ENCODE measurements at regions not wholly inside any gene's neighbourhood (a gene's known extent, or its start where the extent isn't known, plus 50 kb on each side); places are given as distances from the start of the nearest gene placed in this dataset.
A peak's percentile ranks its signal among the peaks of the same experiment; 100 is the strongest.

- Histone ChIP-seq H3K36me3 (no peaks in the 10 kb centered on the region), H3K9me3 (no peaks in the 10 kb centered on the region), H3K27ac (no peak overlapping the region), H3K27me3 (no peaks in the 10 kb centered on the region), H3K4me1 (peaks cover 0 to 37% (median 0%) of the 10 kb centered on the region in 9 donors), H3K4me3 (no peak overlapping the region)
- 68 to 70% methylated on average over 3 of the region's 3 CpGs for WGBS, 2 donors
- ATAC-seq (no peak), DNase-seq (no peak)
- intact Hi-C loops (cut with DNase I): no loop called here
- no peak for TF ChIP-seq CTCF (IDR thresholded peaks at IDR 0.05)
Measured at GRCh38 chr13:48858122-48858902, 117.4 kb upstream of the FNDC3A start.

- no peak for DNase-seq
- H3K36me3 ChIP-seq: no peaks in the 10 kb centered on the region
- ATAC-seq: peak in 4 of 8 donors; percentile 46 to 74 (median 62)
- H3K4me3 ChIP-seq: no peak overlapping the region
- WGBS, 2 donors: 72 to 73% methylated on average over 3 of the region's 3 CpGs
- H3K27me3 ChIP-seq: no peaks in the 10 kb centered on the region
- no peak for TF ChIP-seq CTCF (IDR thresholded peaks at IDR 0.05)
- no peaks in the 10 kb centered on the region for H3K9me3 ChIP-seq
- H3K27ac ChIP-seq: peak overlapping the region in 1 of 10 donors; percentile 68
- intact Hi-C loops (cut with DNase I): no loop called here
- peaks cover 0 to 41% (median 0%) of the 10 kb centered on the region in 9 donors for H3K4me1 ChIP-seq
Measured at GRCh38 chr13:48859272-48860105, 116.2 kb upstream of the FNDC3A start.

GRCh38 chr13:48860364-48860763 is 115.3 kb upstream of the FNDC3A start:
- TF ChIP-seq CTCF (IDR thresholded peaks at IDR 0.05): no peak
- Histone ChIP-seq H3K27me3 (no peaks in the 10 kb centered on the region), H3K4me3 (no peak overlapping the region), H3K9me3 (no peaks in the 10 kb centered on the region), H3K27ac (peak overlapping the region in 1 of 10 donors; percentile 68), H3K36me3 (no peaks in the 10 kb centered on the region), H3K4me1 (peaks cover 0 to 41% (median 0%) of the 10 kb centered on the region in 9 donors)
- ATAC-seq (no peak), DNase-seq (no peak)
- intact Hi-C loops (cut with DNase I): no loop called here
- WGBS, 2 donors: 60 to 71% methylated on average over 1 of the region's 1 CpG

GRCh38 chr13:48862572-48862971 is 113.1 kb upstream of the FNDC3A start:
- DNase-seq (no peak), ATAC-seq (peak in 1 of 8 donors; percentile 31)
- Histone ChIP-seq H3K27ac (peak overlapping the region in 1 of 10 donors; percentile 59), H3K36me3 (no peaks in the 10 kb centered on the region), H3K4me3 (no peak overlapping the region), H3K4me1 (peaks cover 0 to 47% (median 0%) of the 10 kb centered on the region in 9 donors), H3K9me3 (no peaks in the 10 kb centered on the region), H3K27me3 (no peaks in the 10 kb centered on the region)
- WGBS, 2 donors: 64 to 70% methylated on average over 3 of the region's 3 CpGs
- no peak for TF ChIP-seq CTCF (IDR thresholded peaks at IDR 0.05)
- intact Hi-C loops (cut with DNase I): no loop called here
